ENCODE measurements at regions not wholly inside any gene's neighbourhood (a gene's known extent, or its start where the extent isn't known, plus 50 kb on each side); places are given as distances from the start of the nearest gene placed in this dataset.

GRCh38 chr5:87169300-87169991, 98.2 kb upstream of the RASA1 start:
- Histone ChIP-seq H3K4me3 (no peak overlapping the region), H3K9me3 (no peaks in the 10 kb centered on the region), H3K27ac (no peak overlapping the region), H3K4me1 (no peaks in the 10 kb centered on the region), H3K27me3 (ENCODE audit: insufficient read depth in 3 of 3, low read length in 2 of 3) (no peaks in the 10 kb centered on the region), H3K36me3 (ENCODE audit: insufficient read depth in 1 of 2, low read depth in 1 of 2) (no peaks in the 10 kb centered on the region)
- 36 to 48% (median 38%) methylated on average over 8 of the region's 8 CpGs for WGBS, 3 donors
- DNase-seq (no peak), ATAC-seq (peak in 3 of 4 donors; percentile 59 to 74 (median 65))
- intact Hi-C loops (cut with DNase I), result no loop called here
- no peak for TF ChIP-seq CTCF (IDR thresholded peaks at IDR 0.05)

GRCh38 chr5:87170799-87171198, 96.9 kb upstream of the RASA1 start:
- ATAC-seq (no peak), DNase-seq (no peak)
- TF ChIP-seq CTCF (IDR thresholded peaks at IDR 0.05), result no peak
- Histone ChIP-seq H3K4me1 (no peaks in the 10 kb centered on the region), H3K4me3 (no peak overlapping the region), H3K27me3 (ENCODE audit: insufficient read depth in 3 of 3, low read length in 2 of 3) (no peaks in the 10 kb centered on the region), H3K27ac (no peak overlapping the region), H3K36me3 (ENCODE audit: insufficient read depth in 1 of 2, low read depth in 1 of 2) (no peaks in the 10 kb centered on the region), H3K9me3 (no peaks in the 10 kb centered on the region)
- WGBS, 3 donors, result 18 to 27% (median 18%) methylated on average over 3 of the region's 3 CpGs
- intact Hi-C loops (cut with DNase I), result no loop called here

- ATAC-seq (no peak), DNase-seq (no peak)
- Histone ChIP-seq H3K36me3 (ENCODE audit: insufficient read depth in 1 of 2, low read depth in 1 of 2) (no peaks in the 10 kb centered on the region), H3K27me3 (ENCODE audit: insufficient read depth in 3 of 3, low read length in 2 of 3) (no peaks in the 10 kb centered on the region), H3K4me1 (no peaks in the 10 kb centered on the region), H3K4me3 (no peak overlapping the region), H3K27ac (no peak overlapping the region), H3K9me3 (no peaks in the 10 kb centered on the region)
- intact Hi-C loops (cut with DNase I), result no loop called here
- WGBS, 3 donors, result 69 to 72% (median 69%) methylated on average over 4 of the region's 4 CpGs
- TF ChIP-seq CTCF (IDR thresholded peaks at IDR 0.05), result no peak
Observed at GRCh38 chr5:87182649-87183048, 85.0 kb upstream of the RASA1 start.

GRCh38 chr5:87183896-87184295, 83.8 kb upstream of the RASA1 start:
- TF ChIP-seq CTCF (IDR thresholded peaks at IDR 0.05), result no peak
- Histone ChIP-seq H3K27ac (no peak overlapping the region), H3K36me3 (ENCODE audit: insufficient read depth in 1 of 2, low read depth in 1 of 2) (no peaks in the 10 kb centered on the region), H3K27me3 (ENCODE audit: insufficient read depth in 3 of 3, low read length in 2 of 3) (no peaks in the 10 kb centered on the region), H3K4me3 (no peak overlapping the region), H3K4me1 (no peaks in the 10 kb centered on the region), H3K9me3 (no peaks in the 10 kb centered on the region)
- WGBS, 3 donors, result 82 to 85% (median 84%) methylated on average over 3 of the region's 3 CpGs
- no peak for DNase-seq
- ATAC-seq, result no peak
- intact Hi-C loops (cut with DNase I), result no loop called here

GRCh38 chr5:87184605-87185004, 83.1 kb upstream of the RASA1 start:
- no peak overlapping the region for H3K27ac ChIP-seq
- no peaks in the 10 kb centered on the region for H3K4me1 ChIP-seq
- no peak overlapping the region for H3K4me3 ChIP-seq
- DNase-seq (no peak), ATAC-seq (no peak)
- TF ChIP-seq CTCF (IDR thresholded peaks at IDR 0.05), result no peak
- no peaks in the 10 kb centered on the region for H3K36me3 ChIP-seq (ENCODE audit: insufficient read depth in 1 of 2, low read depth in 1 of 2)
- intact Hi-C loops (cut with DNase I), result no loop called here
- 93 to 96% (median 94%) methylated on average over 5 of the region's 5 CpGs for WGBS, 3 donors
- H3K9me3 ChIP-seq, result no peaks in the 10 kb centered on the region
- no peaks in the 10 kb centered on the region for H3K27me3 ChIP-seq (ENCODE audit: insufficient read depth in 3 of 3, low read length in 2 of 3)
